Muscle of leg (tissue), 3 donors: ENCODE measurements at regions not wholly inside any gene's neighbourhood (a gene's known extent, or its start where the extent isn't known, plus 50 kb on each side); places are given as distances from the start of the nearest gene placed in this dataset.

Experiments
- DNase-seq: peaks from one replicate; pipeline ENCODE4 v3.0.0; 2013
- H3K27ac ChIP-seq: one replicate; pipeline ENCODE4 v1.5.1; 2013; ENCODE audit warnings: mild to moderate bottlenecking, low read length, control low read depth
- H3K27me3 ChIP-seq: one replicate; pipeline ENCODE4 v1.6.1; 2013; ENCODE audit warnings: low read length; ENCODE audit not compliant: control insufficient read depth, insufficient read depth
- H3K36me3 ChIP-seq: one replicate; pipeline ENCODE4 v1.6.1; 2013; ENCODE audit warnings: low read length; ENCODE audit not compliant: control insufficient read depth, insufficient read depth
- H3K4me1 ChIP-seq: one replicate; pipeline ENCODE4 v1.6.1; 2013; ENCODE audit warnings: low read length; ENCODE audit not compliant: control insufficient read depth, insufficient read depth
- H3K4me3 ChIP-seq: one replicate; pipeline ENCODE4 v1.5.1; 2013; ENCODE audit warnings: low read length, control low read depth
- H3K9me3 ChIP-seq: replicated peaks from 2 replicates; pipeline ENCODE4 v1.6.1; 2013; ENCODE audit warnings: low read depth, low read length; ENCODE audit not compliant: control insufficient read depth
- WGBS: methylation state at CpG from one replicate; pipeline ENCODE4 v1.1.5; 2013; ENCODE audit warnings: missing lambda C conversion rate; ENCODE audit not compliant: insufficient coverage; 5-methylcytosine and 5-hydroxymethylcytosine counted together

DNA sequence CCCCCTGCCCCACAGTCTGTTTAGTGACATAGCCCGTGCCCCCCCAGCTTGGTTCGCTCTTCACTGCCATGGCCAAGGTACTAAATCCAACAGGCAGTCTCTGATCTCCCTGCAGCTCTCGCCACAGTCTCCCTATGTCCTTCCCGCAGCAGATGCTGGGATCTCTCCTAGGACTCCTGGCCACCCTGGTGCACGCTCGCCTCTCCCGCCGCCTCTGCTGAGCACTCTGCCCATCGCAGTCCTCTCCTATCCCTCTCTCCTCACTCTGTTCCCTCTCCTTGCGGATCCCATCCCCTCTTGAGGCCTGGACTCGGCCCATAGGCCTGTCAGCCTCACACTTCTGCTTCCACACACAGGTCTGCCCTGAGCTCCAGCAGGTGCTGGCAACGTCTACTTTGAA, 204.8 kb upstream of the TCERG1L start:
- H3K9me3 ChIP-seq, result peaks cover 3% of the 10 kb centered on the region
- peaks cover 8% of the 10 kb centered on the region for H3K4me1 ChIP-seq
- H3K27ac ChIP-seq, result no peak overlapping the region
- DNase-seq, result no peak
- WGBS, result 88% methylated on average over 12 of the region's 12 CpGs
- no peak overlapping the region for H3K4me3 ChIP-seq
- H3K27me3 ChIP-seq, result peaks cover 14% of the 10 kb centered on the region
- no peaks in the 10 kb centered on the region for H3K36me3 ChIP-seq

DNA sequence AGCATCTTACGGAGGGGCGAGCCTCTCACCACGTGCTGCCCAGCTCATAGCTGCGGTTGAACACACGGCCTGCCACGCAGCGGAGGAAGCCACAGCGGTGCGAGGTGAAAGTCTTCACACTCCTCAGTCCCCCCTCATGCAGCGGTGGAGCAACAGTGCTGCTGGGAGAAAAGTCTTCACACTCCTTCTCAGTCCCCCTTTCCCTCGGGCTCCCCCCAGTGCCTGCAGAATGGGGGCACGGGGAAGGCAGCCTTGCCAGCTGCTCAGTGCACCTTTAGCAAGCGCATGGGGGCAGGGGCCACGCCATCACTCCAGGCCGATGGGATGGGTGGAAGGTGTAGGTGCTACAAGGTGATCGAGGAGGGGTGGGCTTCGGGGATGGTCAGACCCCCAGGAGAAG, 206.3 kb upstream of the TCERG1L start:
- no peak for DNase-seq
- no peak overlapping the region for H3K4me3 ChIP-seq
- 79% methylated on average over 15 of the region's 17 CpGs for WGBS
- peaks cover 8% of the 10 kb centered on the region for H3K4me1 ChIP-seq
- H3K36me3 ChIP-seq, result no peaks in the 10 kb centered on the region
- H3K27ac ChIP-seq, result no peak overlapping the region
- H3K9me3 ChIP-seq, result no peaks in the 10 kb centered on the region
- peaks cover 14% of the 10 kb centered on the region for H3K27me3 ChIP-seq

DNA sequence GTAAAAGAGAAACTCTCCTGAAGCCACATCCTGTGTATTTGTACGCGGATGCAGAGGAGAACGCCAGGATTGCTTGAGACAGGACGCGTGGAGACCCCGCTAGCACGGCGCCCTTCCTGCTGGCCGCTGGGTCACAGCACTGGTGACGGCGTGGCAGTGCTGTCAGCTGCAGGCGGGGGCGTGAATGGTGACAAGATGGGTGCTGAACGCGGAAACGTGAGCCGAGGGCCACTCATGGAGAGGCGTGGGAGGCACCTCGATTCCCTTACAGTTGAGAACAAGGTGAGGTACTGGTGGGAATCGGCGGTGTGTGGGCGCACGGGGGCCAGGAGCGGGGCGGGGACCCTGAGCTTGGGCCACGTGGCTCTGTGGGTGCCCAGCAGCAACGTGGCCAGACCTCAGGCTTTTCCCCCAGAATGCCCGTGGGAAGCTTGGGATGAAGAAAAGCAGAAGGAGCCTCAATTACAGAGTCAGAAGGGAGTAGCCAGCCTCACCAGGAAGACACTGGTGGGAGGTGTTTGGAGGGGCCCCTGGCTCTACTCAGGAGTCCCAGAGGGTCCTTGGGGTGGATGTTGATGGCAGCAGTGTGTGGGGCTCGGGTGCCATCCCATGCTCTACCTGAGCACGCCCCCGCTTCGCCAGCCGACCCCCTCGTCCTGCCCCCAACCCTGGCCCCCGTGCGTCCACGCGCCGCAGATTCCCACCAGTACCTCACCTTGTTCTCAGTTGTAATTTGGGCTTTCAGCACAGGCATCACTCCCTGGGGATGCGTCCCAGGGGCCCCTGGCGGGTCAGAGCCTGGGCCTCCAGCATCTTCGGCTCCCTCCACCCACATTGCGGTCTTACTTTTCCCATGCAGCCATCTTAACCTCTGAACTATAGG, 208.4 kb upstream of the TCERG1L start:
- Histone ChIP-seq H3K4me3 (no peak overlapping the region), H3K9me3 (peaks cover 2% of the 10 kb centered on the region), H3K27me3 (peaks cover 7% of the 10 kb centered on the region), H3K27ac (no peak overlapping the region), H3K4me1 (no peaks in the 10 kb centered on the region), H3K36me3 (no peaks in the 10 kb centered on the region)
- 90% methylated on average over 39 of the region's 43 CpGs for WGBS
- no peak for DNase-seq

DNA sequence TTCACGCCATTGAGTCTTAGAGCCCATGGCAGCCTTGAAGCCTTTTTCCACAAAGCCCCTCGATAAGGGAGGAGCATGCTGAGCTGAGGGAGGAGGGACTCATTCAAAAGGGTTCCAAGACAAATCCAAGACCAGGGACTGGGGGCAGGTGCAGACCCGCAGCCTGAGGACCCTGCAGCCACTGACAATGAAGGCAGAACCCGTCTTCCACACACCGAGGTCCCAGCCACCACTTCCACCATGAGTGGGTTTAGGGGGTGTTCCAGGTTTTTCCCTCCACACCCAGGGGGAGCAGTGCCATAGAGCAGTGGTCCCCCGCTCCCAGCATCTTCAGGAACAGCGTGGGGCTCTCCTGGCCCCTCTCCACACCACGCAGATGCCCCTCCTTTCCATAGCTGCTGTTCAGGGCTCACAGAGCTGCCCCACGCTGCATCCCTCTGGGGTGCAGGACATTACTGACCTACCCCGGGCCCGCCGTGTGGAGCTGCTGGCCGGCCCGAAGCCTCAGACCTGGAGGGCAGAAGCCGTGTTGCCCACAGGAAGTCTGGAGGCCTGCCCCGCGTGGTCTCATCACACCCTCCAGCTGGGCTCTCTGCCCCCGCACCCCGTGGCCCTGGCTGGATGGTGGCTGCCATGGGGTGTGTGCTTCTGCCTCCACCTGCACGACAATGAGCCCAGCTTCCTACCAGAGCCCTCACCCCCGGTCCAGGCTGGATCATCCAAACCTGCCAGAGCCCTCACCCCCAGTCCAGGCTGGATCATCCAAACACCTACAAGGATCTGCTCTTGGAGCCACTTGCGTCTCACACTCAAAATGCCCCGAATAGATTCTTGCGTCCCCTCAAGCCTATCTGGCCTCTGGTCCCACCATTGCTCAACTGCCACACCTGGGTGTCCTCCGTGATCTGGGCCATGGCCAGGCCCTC, 220.0 kb upstream of the TCERG1L start:
- Histone ChIP-seq H3K4me1 (no peaks in the 10 kb centered on the region), H3K9me3 (no peaks in the 10 kb centered on the region), H3K27ac (no peak overlapping the region), H3K27me3 (peaks cover 2% of the 10 kb centered on the region), H3K36me3 (no peaks in the 10 kb centered on the region), H3K4me3 (no peak overlapping the region)
- 81% methylated on average over 20 of the region's 25 CpGs for WGBS
- no peak for DNase-seq

DNA sequence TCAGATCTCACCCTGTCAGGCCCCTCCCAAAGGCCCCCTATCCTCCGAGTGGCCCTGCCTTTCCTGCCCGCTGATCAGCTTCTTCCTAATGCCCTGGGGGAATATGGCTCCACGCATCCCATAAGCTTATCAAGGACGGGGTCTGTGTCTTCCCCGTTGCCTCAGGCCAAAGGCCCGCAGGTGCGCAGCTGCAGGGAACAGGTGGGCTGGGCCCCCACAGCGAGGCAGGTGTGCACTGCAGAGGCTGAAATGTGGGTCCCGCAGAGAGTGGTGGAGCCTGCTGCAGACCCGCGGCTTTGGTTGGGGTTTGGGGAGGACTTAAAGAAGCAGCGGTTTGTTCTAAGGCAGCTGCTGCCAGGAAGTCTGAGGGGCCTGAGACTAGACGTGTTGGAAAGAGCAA, 220.8 kb upstream of the TCERG1L start:
- Histone ChIP-seq H3K27me3 (peaks cover 2% of the 10 kb centered on the region), H3K27ac (no peak overlapping the region), H3K4me1 (no peaks in the 10 kb centered on the region), H3K4me3 (no peak overlapping the region), H3K9me3 (no peaks in the 10 kb centered on the region), H3K36me3 (no peaks in the 10 kb centered on the region)
- WGBS, result 70% methylated on average over 13 of the region's 13 CpGs
- no peak for DNase-seq

DNA sequence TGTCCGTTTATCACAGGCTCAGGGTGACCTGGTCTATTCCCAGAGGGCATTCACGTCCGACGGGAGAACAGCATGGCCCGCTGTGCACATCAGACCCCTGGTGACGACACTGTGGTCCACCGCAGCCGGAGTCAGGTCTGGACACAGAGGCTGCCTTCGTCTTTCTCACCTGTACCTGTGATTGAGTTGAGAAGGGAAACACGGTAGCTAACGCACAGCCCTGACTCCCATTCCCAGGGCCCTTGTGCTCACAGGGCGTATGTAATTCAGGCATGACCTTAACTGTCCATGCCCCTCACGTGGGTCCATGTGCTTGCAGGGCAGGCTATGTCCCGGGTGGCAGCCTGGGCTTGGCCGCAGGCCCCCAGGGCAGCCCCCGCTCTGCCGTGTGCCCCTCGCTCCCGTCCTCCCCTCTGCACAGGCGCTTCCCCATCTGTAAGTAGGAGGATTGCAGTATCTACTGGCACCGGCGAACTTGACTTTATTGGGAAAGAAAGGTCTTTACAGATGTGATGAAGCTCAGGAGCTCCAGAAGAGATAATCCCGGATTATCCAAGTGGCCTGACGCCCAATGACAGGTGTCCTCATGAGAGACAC, 221.3 kb upstream of the TCERG1L start:
- Histone ChIP-seq H3K27me3 (peaks cover 2% of the 10 kb centered on the region), H3K4me1 (no peaks in the 10 kb centered on the region), H3K4me3 (no peak overlapping the region), H3K36me3 (no peaks in the 10 kb centered on the region), H3K27ac (no peak overlapping the region), H3K9me3 (no peaks in the 10 kb centered on the region)
- 85% methylated on average over 20 of the region's 24 CpGs for WGBS
- no peak for DNase-seq

DNA sequence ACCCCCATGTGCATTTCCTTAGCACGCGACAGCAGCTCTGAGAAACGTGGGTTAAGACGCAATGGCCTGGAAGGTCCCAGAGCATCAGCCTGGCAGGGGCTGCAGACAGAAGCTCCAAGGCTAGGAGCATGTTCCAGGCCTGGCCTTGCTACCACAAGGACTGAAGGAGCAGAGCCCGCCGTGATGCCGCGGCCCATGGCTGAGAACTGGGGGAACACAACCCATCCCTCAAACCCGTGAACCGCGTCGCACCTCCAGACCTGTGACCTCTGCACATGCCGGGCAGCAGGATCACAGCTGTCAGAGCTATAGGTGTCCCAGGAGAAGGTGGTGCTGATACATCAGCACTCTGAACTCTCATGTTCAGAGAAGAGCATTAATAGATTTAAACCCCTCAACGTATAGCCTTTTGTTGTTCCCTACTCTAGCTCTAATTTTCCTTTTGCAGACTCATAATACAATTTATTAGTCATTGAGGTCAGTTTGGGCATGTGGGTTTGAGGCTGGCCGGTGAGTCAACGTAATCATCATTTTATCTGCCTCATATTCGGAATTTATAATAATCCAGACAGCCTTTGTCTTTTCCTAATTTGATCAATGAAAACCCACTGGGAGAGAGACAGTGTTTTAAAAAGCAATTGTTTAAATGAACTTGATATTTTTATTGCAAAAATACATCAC, 222.5 kb upstream of the TCERG1L start:
- Histone ChIP-seq H3K4me3 (no peak overlapping the region), H3K27me3 (peaks cover 2% of the 10 kb centered on the region), H3K27ac (no peak overlapping the region), H3K36me3 (no peaks in the 10 kb centered on the region), H3K9me3 (no peaks in the 10 kb centered on the region), H3K4me1 (no peaks in the 10 kb centered on the region)
- 85% methylated on average over 9 of the region's 17 CpGs for WGBS
- DNase-seq, result no peak

DNA sequence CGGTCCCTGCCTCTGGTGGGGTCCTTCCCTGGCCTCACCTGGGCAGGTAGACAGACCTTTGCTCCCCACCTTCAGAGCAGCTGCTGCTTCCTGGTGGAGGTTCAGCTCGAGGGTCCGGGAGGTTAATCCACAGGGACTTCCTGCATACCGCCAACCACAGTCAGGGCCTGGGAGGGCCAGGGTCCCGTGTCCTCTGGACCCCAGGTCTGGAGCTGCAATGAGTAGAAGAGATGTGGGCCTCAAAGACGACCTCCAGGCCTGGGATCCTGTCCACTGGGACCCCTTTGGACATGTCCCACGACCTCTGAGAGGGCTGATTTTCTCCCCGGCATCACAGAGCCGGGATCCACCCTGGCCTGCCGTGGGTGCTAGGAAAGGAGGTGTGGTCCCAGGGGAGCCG, 223.3 kb upstream of the TCERG1L start:
- Histone ChIP-seq H3K4me1 (no peaks in the 10 kb centered on the region), H3K27me3 (peaks cover 2% of the 10 kb centered on the region), H3K36me3 (no peaks in the 10 kb centered on the region), H3K4me3 (no peak overlapping the region), H3K9me3 (no peaks in the 10 kb centered on the region), H3K27ac (no peak overlapping the region)
- 77% methylated on average over 6 of the region's 11 CpGs for WGBS
- DNase-seq, result no peak

DNA sequence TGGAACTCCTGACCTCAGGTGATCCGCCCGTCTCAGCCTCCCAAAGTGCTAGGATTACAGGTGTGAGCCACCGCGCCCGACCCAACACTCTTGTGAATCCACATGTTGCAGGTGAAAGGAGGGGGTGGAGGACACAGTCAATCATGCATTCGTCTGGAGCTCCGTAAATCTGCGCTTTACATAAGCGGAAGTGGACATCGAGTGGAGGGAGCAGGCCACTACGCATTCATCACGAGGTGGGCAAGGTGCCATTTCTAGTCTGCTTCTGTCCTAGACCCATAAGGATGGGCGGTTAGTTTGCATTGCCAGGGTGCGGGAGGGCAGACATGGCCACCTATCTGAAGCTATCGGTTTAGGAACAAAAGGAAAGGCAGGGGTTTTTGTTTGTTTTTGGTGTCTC, 225.2 kb upstream of the TCERG1L start:
- Histone ChIP-seq H3K36me3 (no peaks in the 10 kb centered on the region), H3K4me1 (no peaks in the 10 kb centered on the region), H3K27me3 (no peaks in the 10 kb centered on the region), H3K27ac (no peak overlapping the region), H3K9me3 (no peaks in the 10 kb centered on the region), H3K4me3 (no peak overlapping the region)
- no peak for DNase-seq
- WGBS, result 91% methylated on average over 10 of the region's 15 CpGs
